CD4-positive, alpha-beta T cell treated with Interleukin-6 at 100 ng/mL for 8 hours (primary cell): ENCODE measurements at regions not wholly inside any gene's neighbourhood (a gene's known extent, or its start where the extent isn't known, plus 50 kb on each side); places are given as distances from the start of the nearest gene placed in this dataset.
"Not testable (repeated sequence)": the region's sequence is repeated elsewhere in the genome, so short reads cannot be mapped to it uniquely, and the experiment has no call there.

Experiments used
- DNase-seq: peaks from one replicate; pipeline ENCODE4 v3.0.0-alpha.2; 2020; ENCODE audit warnings: mixed read lengths, low spot score

- DNase-seq: no peak
Observed at GRCh38 chr10:9390516-9390915, 1336.0 kb downstream of the GATA3 start.

- DNase-seq: no peak
Observed at GRCh38 chr10:9399275-9399983, 1344.9 kb downstream of the GATA3 start.

- not testable (repeated sequence) for DNase-seq
Observed at GRCh38 chr10:9402067-9402466, 1347.6 kb downstream of the GATA3 start.

- DNase-seq: not testable (repeated sequence)
Observed at GRCh38 chr10:9402507-9403195, 1348.2 kb downstream of the GATA3 start.

- DNase-seq: not testable (repeated sequence)
Observed at GRCh38 chr10:9407201-9407600, 1352.7 kb downstream of the GATA3 start.

GRCh38 chr10:9416331-9416730, 1361.8 kb downstream of the GATA3 start:
- no peak for DNase-seq

- DNase-seq: no peak
Observed at GRCh38 chr10:9419757-9420156, 1365.3 kb downstream of the GATA3 start.

GRCh38 chr10:9427209-9427608, 1372.7 kb downstream of the GATA3 start:
- no peak for DNase-seq

GRCh38 chr10:9437131-9437530, 1382.6 kb downstream of the GATA3 start:
- no peak for DNase-seq

- no peak for DNase-seq
Observed at GRCh38 chr10:9443758-9444157, 1389.3 kb downstream of the GATA3 start.

- DNase-seq: no peak
Observed at GRCh38 chr10:9449530-9449929, 1395.0 kb downstream of the GATA3 start.

- DNase-seq: no peak
Observed at GRCh38 chr10:9450801-9451200, 1396.3 kb downstream of the GATA3 start.

- DNase-seq: no peak
Observed at GRCh38 chr10:9451211-9451773, 1396.8 kb downstream of the GATA3 start.

- no peak for DNase-seq
Observed at GRCh38 chr10:9452056-9452455, 1397.6 kb downstream of the GATA3 start.

- not testable (repeated sequence) for DNase-seq
Observed at GRCh38 chr10:9453871-9454270, 1399.4 kb downstream of the GATA3 start.

GRCh38 chr10:9469663-9470205, 1415.2 kb downstream of the GATA3 start:
- DNase-seq: no peak

GRCh38 chr10:9470581-9470980, 1416.1 kb downstream of the GATA3 start:
- DNase-seq: no peak

GRCh38 chr10:9501944-9502343, 1447.5 kb downstream of the GATA3 start:
- DNase-seq: no peak

- no peak for DNase-seq
Observed at GRCh38 chr10:9504227-9504626, 1449.7 kb downstream of the GATA3 start.

- DNase-seq: no peak
Observed at GRCh38 chr10:9505546-9505945, 1451.1 kb downstream of the GATA3 start.

- no peak for DNase-seq
Observed at GRCh38 chr10:9508606-9509005, 1454.1 kb downstream of the GATA3 start.

- DNase-seq: no peak
Observed at GRCh38 chr10:9510626-9511025, 1456.1 kb downstream of the GATA3 start.

GRCh38 chr10:9515922-9516321, 1461.4 kb downstream of the GATA3 start:
- no peak for DNase-seq
